ENCODE measurements at regions not wholly inside any gene's neighbourhood (a gene's known extent, or its start where the extent isn't known, plus 50 kb on each side); places are given as distances from the start of the nearest gene placed in this dataset.

GRCh38 chr15:58311556-58311955, 120.2 kb upstream of the LIPC start:
- Histone ChIP-seq H3K4me1 (ENCODE audit: control insufficient read depth, insufficient read depth, low read length) (no peaks in the 10 kb centered on the region), H3K27ac (ENCODE audit: low read depth, low read length) (no peak overlapping the region), H3K9ac (ENCODE audit: extremely low read depth, low read length, poor library complexity, severe bottlenecking) (no peak overlapping the region), H3K9me3 (ENCODE audit: control insufficient read depth, low read length) (no peaks in the 10 kb centered on the region), H3K4me3 (ENCODE audit: low read length) (no peak overlapping the region), H3K27me3 (ENCODE audit: control insufficient read depth, insufficient read depth, low read length, poor library complexity, severe bottlenecking) (no peaks in the 10 kb centered on the region), H3K36me3 (ENCODE audit: control insufficient read depth, insufficient read depth, low read length) (no peaks in the 10 kb centered on the region)
- Mint-ChIP-seq H3K36me3 (ENCODE audit: low read depth) (no peaks in the 10 kb centered on the region), H3K27me3 (ENCODE audit: insufficient read depth) (no peaks in the 10 kb centered on the region), H3K9me3 (no peaks in the 10 kb centered on the region), H3K4me3 (no peak overlapping the region), H3K4me1 (peaks cover 6% of the 10 kb centered on the region), H3K27ac (no peak overlapping the region)
- 97 to 100% methylated on average over 1 to 4 of the region's 4 CpGs for WGBS, 2 experiments (ENCODE audit: insufficient coverage in 1 of 2, insufficient read length in 1 of 2)
- TF ChIP-seq CTCF (conservative IDR thresholded peaks at IDR 0.05): no peak
- DNase-seq: no peak

GRCh38 chr15:58312031-58312430, 119.8 kb upstream of the LIPC start:
- Histone ChIP-seq H3K9ac (ENCODE audit: extremely low read depth, low read length, poor library complexity, severe bottlenecking) (no peak overlapping the region), H3K9me3 (ENCODE audit: control insufficient read depth, low read length) (no peaks in the 10 kb centered on the region), H3K4me1 (ENCODE audit: control insufficient read depth, insufficient read depth, low read length) (no peaks in the 10 kb centered on the region), H3K27ac (ENCODE audit: low read depth, low read length) (no peak overlapping the region), H3K27me3 (ENCODE audit: control insufficient read depth, insufficient read depth, low read length, poor library complexity, severe bottlenecking) (no peaks in the 10 kb centered on the region), H3K36me3 (ENCODE audit: control insufficient read depth, insufficient read depth, low read length) (no peaks in the 10 kb centered on the region), H3K4me3 (ENCODE audit: low read length) (no peak overlapping the region)
- no peaks in the 10 kb centered on the region for H3K9me3 Mint-ChIP-seq
- H3K4me1 Mint-ChIP-seq: peaks cover 2% of the 10 kb centered on the region
- no peak overlapping the region for H3K4me3 Mint-ChIP-seq
- H3K27me3 Mint-ChIP-seq (ENCODE audit: insufficient read depth): no peaks in the 10 kb centered on the region
- DNase-seq: no peak
- 100% methylated on average over 1 to 5 of the region's 5 CpGs for WGBS, 2 experiments (ENCODE audit: insufficient coverage in 1 of 2, insufficient read length in 1 of 2)
- no peaks in the 10 kb centered on the region for H3K36me3 Mint-ChIP-seq (ENCODE audit: low read depth)
- H3K27ac Mint-ChIP-seq: no peak overlapping the region
- TF ChIP-seq CTCF (conservative IDR thresholded peaks at IDR 0.05): no peak

GRCh38 chr15:58313304-58313703, 118.5 kb upstream of the LIPC start:
- no peak overlapping the region for H3K4me3 ChIP-seq (ENCODE audit: low read length)
- no peak overlapping the region for H3K4me3 Mint-ChIP-seq
- no peaks in the 10 kb centered on the region for H3K4me1 Mint-ChIP-seq
- H3K27me3 Mint-ChIP-seq (ENCODE audit: insufficient read depth): no peaks in the 10 kb centered on the region
- no peak for DNase-seq
- H3K27me3 ChIP-seq (ENCODE audit: control insufficient read depth, insufficient read depth, low read length, poor library complexity, severe bottlenecking): no peaks in the 10 kb centered on the region
- no peak for TF ChIP-seq CTCF (conservative IDR thresholded peaks at IDR 0.05)
- no peaks in the 10 kb centered on the region for H3K36me3 Mint-ChIP-seq (ENCODE audit: low read depth)
- H3K27ac Mint-ChIP-seq: no peak overlapping the region
- H3K36me3 ChIP-seq (ENCODE audit: control insufficient read depth, insufficient read depth, low read length): no peaks in the 10 kb centered on the region
- H3K9ac ChIP-seq (ENCODE audit: extremely low read depth, low read length, poor library complexity, severe bottlenecking): no peak overlapping the region
- no peak overlapping the region for H3K27ac ChIP-seq (ENCODE audit: low read depth, low read length)
- no peaks in the 10 kb centered on the region for H3K9me3 ChIP-seq (ENCODE audit: control insufficient read depth, low read length)
- no peaks in the 10 kb centered on the region for H3K9me3 Mint-ChIP-seq
- no peaks in the 10 kb centered on the region for H3K4me1 ChIP-seq (ENCODE audit: control insufficient read depth, insufficient read depth, low read length)
- WGBS, 2 experiments (ENCODE audit: insufficient coverage in 1 of 2, insufficient read length in 1 of 2): 89 to 91% methylated on average over 5 of the region's 5 CpGs

Measured in endodermal cell (in vitro differentiated cells).